ENCODE measurements at regions not wholly inside any gene's neighbourhood (a gene's known extent, or its start where the extent isn't known, plus 50 kb on each side); places are given as distances from the start of the nearest gene placed in this dataset.

DNA sequence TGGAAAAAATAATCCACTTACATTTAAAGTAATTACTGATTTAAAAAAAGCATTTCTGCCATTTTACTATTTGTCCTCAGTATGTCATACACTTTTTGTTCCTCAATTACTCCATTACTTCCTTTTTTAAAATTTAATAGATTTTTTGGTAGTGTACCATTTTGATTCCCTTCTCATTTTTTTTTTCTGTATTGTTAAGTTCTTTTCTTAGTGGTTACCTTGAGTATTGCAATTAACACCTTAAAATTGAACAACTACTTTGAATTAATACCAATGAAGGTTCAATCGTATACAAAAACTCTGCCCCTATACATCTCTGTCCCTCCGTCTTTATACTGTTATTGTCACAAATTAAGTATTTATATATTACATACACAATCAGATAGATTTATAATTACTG, 240.6 kb upstream of the LMCD1 start:
- DNase-seq: no peak

DNA sequence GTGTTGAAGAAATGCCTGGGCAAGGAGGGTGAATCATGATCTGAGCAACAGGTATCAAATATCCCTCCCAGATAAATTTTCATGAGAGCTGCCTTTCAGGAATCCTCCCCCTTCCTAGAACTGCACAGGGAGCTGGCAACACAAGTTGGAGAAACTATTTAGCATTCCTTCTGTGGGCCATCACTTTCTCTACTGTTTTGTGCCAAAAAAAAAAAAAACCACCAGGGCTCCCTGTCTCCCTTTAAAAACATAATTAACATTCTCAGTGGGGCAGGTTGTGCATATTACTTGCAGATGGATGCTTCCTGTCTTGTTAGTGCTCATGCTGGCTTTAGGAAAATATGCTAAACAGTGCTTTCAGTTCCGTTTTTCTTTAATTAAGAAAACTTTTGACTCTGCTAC, 234.9 kb upstream of the LMCD1 start:
- no peak for DNase-seq

DNA sequence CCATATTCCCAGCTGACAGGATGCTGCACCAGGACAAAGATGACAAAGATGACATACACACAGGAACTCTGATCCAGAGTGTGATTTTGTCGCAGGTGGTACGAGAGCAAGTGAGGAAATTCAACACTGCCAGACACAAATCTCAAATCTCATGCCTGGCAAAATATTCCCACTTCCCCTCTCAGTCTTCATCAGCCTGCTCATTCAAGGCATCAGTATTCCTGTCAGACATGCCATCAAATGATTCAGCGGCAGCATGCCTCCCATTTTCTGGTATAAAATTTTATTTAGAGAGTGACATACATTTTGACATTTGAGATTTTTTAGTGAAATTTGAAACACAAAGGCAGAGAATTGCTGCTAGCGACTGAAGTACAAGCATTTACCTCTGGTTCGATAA, 228.1 kb upstream of the LMCD1 start:
- no peak for DNase-seq

DNA sequence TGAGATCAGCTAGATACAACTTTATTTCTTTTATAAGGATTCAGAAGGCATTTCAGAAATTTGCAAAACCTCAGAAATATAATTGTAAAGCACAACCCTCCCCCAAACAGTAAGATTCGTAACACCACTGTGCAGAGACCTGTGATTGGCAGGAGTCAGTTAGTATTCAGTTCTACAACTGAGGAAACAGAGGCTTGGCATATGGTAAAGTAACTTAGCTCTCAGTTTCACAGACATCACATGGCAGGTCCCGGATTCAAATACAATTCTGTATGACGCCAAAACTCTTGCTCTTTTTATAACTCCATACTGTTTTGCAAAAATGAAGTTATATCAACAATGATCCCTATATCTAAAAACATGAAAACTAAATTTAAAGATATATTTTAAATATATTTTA, 225.6 kb upstream of the LMCD1 start:
- no peak for DNase-seq

DNA sequence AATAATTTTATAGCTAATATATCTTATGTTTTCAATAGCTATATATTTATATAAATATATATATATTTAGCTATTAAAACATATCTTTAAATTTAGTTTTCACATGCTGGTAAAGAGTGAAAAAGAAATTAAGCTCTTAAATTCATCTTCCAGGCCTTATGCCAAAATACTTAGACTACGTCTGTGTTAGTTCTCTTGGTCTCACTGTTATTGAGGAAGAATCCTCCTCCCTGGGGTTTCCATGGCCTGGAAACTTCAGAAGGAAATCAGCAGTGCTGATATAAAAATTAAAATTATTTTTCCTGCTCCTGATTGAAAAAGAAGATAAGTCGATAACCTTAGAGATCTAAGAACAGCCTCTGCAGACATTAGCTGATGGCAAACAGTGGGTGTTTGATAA, 225.1 kb upstream of the LMCD1 start:
- no peak for DNase-seq

DNA sequence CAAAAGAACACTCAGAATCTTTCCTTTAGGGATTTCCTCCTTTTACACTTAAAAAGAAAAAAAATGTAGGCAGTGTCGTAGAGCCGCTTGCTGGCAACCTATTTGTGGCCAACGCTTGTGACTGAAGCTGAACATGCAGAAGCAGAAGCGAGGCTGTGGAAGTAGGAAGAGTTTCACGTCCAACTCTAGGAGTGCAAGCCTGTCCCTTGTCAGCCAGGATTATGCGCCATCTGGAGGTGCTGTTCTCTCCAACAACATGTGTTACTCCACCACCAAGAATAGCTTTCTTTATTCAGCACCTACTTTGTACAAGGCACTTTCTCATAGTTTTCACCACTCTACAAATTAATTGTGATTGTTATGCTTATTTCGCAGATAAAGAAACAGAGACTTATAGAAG, 223.2 kb upstream of the LMCD1 start:
- no peak for DNase-seq

DNA sequence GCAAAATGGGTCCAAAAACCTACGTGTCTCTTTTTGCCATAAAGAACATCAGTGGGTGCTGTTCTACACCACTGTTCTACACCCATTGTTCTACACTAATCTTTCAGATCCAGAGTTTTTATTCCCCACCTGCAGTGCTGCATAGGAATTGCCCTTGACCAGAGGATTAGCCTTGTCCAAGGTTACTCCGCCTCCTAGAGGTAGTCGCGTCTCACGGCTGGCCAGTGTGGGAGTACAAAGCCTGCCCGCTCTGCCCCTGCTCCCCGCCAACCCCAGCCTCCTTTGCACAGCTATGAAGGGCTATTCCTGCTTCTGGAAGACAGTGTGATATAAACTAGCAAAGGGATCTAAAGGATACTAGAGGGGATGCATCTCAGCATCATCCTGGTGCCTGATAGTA, 222.1 kb upstream of the LMCD1 start:
- no peak for DNase-seq

DNA sequence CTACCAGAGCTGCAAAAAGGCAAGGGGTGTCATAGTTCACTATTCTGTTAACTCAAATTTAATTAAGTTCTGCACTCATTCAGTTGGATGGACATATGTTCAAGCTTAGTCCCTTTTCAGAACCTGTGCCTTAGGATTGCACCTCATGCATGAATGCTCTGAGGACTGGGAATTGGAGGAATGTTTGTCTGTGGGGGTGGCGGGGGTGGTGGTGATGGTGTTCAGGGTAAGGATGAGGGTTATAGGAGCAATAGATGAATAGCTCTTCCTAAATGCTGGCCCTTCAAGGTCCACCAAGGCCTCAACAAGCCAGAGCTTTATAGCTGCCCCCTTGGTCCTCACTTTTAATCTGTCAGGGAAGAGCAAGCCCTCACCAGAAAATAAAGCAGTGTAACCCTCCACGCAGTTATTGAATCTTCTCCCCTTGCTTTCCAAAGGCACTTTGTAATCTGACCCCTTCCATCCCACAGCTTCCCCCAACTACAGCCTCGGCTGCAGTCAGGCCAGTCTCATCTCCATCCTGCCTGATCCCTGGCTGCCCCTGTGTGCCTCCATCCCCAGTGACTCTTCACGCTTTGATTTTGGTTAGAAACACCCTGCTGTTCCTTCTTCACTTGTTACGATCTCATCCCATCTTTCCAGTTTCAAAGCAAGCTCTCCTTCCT, 221.6 kb upstream of the LMCD1 start:
- no peak for DNase-seq

DNA sequence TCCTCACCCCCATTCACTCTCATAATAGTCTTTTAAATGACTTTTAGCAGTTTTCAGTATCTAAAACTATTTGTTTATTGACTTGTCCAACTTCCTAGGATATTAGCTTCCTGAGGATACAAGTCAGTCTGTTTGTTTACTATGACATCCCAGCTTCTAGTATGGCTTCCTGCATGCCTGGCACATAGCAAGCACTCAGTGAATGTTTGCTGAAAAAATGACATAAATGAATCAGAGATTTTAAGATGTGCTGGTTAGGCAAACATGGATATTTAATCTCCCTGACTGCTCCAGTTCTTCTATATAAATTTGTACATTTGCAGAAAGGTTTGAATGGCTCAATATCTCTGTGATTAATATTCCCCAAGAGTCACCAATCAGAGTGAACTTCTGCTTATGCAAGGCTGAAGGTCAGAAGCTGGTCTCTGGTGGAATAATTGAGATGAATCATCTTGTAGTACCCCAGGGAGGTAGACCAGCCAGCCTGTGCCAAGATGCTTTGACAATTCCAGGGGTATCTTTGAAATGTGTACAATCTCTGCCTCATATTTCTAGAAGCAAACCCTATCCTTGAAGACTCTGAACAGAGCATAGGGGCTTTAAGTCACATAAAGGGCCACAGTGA, 219.0 kb upstream of the LMCD1 start:
- DNase-seq: no peak

DNA sequence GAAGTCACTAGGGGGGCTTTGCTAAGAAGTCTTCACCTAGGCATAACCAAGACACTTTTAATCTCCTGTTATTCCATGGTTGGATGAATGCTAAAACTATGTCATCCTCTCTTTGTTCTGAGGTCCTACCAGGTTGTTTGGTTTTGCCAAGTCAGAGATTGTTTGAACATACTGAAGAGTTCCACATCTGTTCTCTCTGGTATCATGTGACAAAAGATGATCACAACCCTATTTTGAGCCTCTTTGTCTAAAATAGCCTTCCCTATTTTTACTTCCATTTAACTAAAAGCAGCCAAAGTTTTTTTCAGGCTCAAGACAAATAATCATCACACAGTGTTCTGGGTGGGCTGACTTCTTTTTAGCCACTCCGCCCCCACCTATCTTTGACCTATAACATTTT, 218.4 kb upstream of the LMCD1 start:
- no peak for DNase-seq

DNA sequence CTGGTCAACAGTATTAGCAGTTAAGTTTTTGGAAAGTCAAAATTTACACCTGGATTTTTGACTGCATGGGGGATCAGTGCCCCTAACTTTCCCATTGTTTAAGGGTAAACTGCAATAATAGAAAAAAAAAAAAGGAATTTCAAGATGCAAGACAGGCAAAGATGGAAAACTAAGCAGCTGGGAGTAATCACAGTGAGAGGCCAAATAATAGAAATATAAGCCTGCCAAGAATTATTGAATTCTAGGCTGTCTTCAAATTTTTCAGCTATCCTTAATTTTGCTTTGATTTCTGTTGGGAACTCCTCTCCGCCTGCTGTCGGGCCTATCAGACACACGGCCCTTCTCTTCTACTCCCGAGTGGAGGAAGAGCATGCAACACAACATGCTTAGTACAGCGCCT, 215.5 kb upstream of the LMCD1 start:
- no peak for DNase-seq

DNA sequence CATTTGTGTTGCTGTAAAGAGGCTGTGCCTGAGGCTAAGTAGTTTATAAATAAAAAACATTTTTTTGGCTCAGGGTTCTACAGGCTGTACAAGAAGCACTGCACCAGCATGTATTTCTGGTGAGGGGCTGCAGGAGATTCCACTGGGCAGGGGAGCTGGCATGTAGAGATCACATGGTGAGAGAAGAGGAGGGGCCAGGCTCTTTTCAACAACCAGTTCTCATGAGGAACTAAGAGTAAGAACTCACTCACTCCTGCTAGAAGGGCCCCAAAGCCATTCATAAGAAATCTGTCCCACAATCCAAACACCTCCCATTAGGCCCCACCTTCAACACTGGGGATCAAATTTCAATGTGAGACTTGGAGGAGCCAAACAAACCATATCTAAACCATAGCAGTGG, 214.9 kb upstream of the LMCD1 start:
- DNase-seq: no peak

DNA sequence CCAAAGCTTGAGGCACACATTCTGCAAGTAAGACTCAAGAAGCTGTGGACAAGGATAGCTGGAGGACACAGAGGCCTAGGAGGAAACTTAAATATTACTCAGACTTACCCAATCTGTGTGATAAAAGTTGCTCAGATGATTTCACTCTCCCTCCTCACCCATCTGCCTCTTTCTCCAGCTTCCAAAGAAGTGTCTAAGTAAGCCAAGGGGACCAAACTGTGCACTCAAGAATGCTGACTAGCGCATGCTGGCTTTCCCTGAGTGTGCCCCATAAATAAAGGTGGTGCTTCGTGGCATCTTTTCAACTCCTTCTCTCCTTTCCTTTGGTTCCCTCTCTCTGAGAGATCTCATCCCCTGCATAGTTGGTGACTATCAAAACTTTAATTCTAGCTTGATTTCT, 211.0 kb upstream of the LMCD1 start:
- no peak for DNase-seq

DNA sequence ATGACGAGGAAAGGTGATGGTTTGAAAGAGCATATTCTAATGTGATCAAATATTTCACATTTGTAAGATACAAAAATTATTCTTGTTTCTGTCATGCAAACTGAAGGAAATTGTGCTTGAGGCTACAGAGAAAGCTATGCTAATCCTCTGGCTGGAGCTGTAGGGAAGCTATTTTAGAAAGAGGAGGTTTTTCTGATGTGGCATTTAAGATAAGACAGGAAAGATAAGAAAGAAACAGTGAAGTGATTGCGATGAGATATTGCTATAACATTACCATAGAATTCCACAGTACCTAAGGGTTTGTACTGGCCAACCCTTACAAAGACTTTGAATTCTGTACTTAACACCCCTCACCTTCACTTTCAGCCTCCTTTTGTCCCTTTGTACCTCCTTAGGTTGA, 205.2 kb upstream of the LMCD1 start:
- DNase-seq: no peak

DNA sequence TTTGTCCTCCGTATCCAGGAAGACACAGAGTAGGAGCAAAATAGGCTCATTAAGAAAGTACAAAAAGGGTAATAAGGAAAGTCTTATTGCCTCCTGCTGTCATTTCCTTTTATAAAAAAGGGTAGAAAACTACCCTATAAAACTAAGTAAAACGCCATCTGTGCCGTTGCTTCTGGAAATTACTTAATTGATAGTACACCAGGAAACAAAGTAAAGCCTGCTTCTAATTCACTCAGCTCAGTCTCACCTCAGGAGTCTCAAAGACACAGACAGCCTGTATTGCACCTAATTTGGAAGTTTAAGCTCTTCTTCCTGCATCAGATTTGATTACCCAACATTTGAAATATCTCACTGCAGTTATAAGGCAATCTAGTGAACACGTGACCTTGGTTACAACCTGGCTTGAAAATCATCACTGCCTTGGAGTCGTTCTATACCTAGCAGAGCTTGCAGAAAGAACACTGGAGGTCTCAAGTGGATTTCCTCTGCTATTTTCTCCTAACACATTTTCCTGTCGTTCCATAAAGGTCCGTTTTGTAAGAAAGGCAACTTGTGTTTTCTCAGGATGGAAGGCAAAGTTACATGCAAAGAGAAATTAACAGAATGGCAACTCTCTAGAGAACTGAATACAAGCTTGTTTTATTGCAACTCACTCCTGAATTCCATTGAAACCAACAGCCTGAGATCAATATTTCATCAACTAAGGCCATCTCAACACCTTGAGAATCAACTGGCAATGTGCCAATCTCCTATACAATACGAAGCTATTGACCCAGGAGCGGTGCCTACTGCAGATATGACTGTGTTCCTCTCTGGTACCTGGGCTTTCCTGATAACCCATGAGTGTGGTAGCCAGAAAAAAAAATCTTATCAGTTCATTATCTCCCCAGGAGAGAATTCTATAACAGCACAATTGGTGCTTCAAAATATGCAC, 203.3 kb upstream of the LMCD1 start:
- DNase-seq: no peak

DNA sequence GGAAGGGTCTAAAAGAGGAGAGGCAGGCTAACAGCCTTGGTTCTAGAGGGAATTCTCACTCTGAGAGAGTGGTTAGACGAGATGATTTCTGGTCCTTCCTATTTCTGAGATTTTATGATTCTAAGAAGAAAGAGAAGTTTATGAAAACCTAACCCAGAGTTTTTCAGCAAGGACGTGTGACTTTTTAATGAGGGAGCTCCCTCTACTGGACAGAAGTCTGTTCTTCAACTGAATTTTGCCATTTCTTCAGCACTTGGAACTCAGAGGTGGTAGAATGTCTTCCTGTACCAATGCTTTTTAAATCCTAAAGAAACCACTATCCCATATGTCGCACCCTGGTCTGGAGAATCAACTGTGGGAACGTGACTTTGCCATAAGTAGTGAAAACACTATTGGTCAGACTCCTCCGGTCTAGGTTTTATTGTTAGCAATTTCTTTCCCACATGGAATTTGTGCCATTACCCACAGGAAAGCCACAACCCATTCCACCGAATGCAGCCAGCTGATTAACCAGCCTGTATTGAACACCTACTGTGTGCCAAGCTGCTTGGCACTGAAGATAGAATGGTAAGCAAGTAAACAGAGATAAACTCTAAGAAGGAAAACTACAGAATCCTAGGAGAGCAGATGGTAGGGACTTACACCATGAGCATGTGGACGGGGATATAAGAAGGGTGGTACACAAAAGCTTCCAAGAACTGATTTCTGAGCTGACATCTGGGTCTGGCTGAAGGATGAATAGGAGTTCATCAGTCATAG, 199.5 kb upstream of the LMCD1 start:
- no peak for DNase-seq

DNA sequence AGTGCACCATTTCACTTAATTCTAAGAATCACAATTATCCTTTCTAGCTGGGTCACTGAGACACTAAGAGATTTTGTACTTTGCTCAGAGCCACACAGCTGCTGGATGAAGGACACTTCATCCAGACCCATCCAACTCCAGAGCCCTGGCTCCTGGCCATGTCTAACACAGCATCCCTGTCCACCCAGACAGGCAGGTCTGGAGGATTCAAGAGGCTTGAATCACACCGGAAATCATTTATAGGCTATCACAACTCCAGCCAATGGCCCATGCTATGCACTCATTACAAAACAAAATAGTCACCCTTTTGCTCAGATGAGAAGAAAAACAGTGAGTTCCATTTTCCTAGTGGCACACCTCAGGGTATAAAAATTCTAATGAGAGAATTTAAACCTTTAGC, 198.2 kb upstream of the LMCD1 start:
- DNase-seq: no peak

DNA sequence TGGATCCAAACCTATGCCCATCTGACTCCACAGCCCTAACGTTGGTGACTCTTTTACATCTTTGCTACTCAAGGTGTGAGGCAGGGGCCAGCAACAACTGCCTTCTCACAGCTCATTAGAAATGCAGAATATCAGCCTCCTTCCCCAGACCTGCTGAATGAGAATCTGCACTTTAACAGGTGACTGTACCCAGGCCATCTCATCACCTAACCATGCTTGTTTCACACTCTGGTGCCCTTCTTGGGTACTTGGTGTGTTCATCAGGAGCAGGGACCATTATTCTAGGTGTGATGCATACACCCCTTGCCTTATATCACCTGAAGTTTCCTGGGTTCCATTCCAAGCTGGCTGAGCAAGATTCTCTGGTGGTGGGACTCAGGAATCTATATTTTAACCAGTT, 196.3 kb upstream of the LMCD1 start:
- no peak for DNase-seq

DNA sequence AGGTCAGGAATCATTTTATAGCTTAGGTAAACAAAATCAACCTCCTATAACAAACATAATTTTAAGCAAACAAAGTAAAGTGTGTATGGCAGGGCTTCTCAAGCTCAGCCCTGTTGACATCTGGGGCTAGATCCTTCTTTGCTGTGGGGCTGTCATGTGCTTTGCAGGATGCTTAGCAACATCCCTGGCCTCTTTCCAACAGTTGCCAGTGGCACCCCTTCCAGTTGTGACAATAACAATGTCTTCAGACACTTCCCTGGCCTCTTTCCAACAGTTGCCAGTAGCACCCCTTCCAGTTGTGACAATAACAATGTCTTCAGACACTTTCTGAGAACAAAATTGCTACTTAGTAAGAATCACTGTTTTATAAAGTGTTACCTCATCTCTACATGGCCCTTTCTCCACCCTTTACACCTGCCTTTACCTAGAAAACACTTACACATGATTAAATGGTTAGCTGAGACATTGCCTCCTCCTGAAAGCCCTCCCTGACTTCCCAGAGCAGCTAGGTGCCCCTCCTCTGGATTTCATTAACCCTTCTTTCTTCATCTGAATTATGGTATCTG, 194.0 kb upstream of the LMCD1 start:
- no peak for DNase-seq

DNA sequence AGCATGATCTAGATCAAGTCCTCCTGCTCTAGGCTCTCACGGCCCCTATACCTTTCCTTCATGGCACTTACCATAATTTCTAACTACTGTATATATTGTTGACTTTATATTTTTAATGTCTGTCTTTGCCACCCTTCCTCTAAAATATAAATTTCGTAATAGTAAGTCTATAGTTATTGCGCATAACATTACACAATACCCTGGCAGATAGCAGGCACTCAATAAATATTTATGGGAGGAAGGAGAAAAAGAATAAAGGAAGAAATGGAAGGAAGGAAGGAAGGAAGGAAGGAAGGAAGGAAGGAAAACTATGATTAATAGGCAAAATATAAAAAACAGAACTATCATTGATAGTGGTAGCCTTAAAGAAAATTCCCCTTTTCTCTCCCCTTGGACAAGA, 190.3 kb upstream of the LMCD1 start:
- no peak for DNase-seq

DNA sequence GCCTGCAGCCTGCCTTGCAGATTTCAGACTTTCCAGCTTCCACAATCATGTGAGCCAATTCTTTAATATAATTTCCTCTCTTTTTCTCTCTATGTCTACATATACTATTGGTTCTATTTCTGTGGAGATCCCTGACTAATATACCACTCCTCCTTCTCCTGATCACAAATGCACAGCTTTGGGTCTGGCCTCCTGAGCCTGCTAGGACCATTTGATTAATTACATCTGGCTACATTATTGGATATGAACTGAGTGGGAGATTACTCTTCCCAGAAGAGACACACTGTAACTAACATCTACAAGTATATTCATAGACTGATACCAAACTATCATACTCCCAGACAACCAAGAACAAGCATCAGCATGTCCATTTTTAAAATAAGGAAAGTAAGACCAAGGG, 188.9 kb upstream of the LMCD1 start:
- DNase-seq: no peak

DNA sequence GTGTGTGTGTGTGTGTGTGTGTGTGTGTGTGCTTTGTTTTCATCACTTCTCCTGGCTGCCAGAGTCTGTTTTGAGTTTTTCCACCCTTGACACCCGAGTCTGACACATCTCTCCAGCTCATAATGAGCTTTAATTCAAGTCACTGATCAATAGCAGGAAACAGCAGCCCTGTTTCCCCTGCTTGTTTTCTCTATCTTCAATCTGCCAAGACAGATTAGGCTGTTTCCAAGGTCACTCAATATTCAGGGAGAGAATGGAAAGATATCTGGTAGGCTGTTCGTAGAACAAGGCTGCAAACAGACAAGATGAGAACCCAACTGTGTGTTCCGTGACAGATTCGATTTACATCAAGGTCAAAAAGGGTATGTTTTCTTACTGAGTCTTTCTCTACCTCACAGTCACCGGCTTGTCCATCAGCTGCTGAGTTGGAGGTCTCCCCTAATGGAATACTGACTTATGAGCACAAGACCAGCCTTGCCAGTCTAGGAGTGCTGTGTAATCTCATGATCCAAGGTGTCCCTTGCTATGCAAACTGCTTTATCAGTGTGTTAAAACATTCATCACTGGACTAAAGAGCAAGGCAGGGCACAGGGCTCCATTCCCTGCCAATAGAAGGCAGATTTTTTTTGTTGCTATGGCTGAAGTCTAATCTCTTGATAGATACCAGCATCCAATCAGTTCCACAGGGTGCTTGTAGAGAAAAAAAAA, 187.9 kb upstream of the LMCD1 start:
- no peak for DNase-seq

Measured in NCI-H1048 (cell line).